WTC11 (cell line): ENCODE measurements at regions not wholly inside any gene's neighbourhood (a gene's known extent, or its start where the extent isn't known, plus 50 kb on each side); places are given as distances from the start of the nearest gene placed in this dataset.

Experiments
- ATAC-seq: fragments of 200-7000 bp; cut with Tn5 transposase; 2 replicates; pipeline ENCODE4 v1.10.0; 2021; ENCODE audit warnings: mild to moderate bottlenecking, moderate library complexity
- CTCF ChIA-PET: fragments of 300-600 bp; sonication (Branson Sonifier 250); formaldehyde crosslinking; loops from one replicate; lab custom pipeline; 2021; ENCODE audit warnings: antibody characterized with exemption; lab: Charles Lee
- POLR2A ChIA-PET: fragments of 350-600 bp; sonication (Branson Sonifier 250); formaldehyde crosslinking; loops from one replicate; lab custom pipeline; 2021; ENCODE audit warnings: antibody characterized with exemption; lab: Charles Lee
- DNase-seq: peaks from one replicate; pipeline ENCODE4 v3.0.0; 2021; ENCODE audit warnings: low spot score
- H3K27ac Mint-ChIP-seq: 2 replicates; pipeline ENCODE4 v1.8.0; 2021; ENCODE audit warnings: mixed read lengths
- H3K27me3 Mint-ChIP-seq: 2 replicates; pipeline ENCODE4 v1.8.0; 2021; ENCODE audit warnings: low read depth, mild to moderate bottlenecking, moderate library complexity, mixed read lengths
- H3K36me3 Mint-ChIP-seq: 2 replicates; pipeline ENCODE4 v1.8.0; 2021; ENCODE audit warnings: mixed read lengths
- H3K4me1 Mint-ChIP-seq: 2 replicates; pipeline ENCODE4 v1.8.0; 2022; ENCODE audit warnings: mixed read lengths
- H3K4me3 Mint-ChIP-seq: 2 replicates; pipeline ENCODE4 v1.8.0; 2021; ENCODE audit warnings: mild to moderate bottlenecking, moderate library complexity, mixed read lengths
- H3K9me3 Mint-ChIP-seq: 2 replicates; pipeline ENCODE4 v1.8.0; 2021; ENCODE audit warnings: mixed read lengths
- CBFB ChIP-seq: sonication (generic); formaldehyde crosslinking; IDR thresholded peaks from 2 replicates; pipeline ENCODE4 v1.8.1; 2022; ENCODE audit warnings: mild to moderate bottlenecking, low read depth, missing genetic modification reagents
- ELF4 ChIP-seq: sonication (generic); formaldehyde crosslinking; IDR thresholded peaks from 2 replicates; pipeline ENCODE4 v1.8.1; 2022; ENCODE audit warnings: low read depth, mild to moderate bottlenecking, moderate library complexity, missing genetic modification reagents
- FOXJ3 ChIP-seq: sonication (generic); formaldehyde crosslinking; IDR thresholded peaks from 2 replicates; pipeline ENCODE4 v1.9.0; 2021; ENCODE audit warnings: missing genetic modification reagents, mild to moderate bottlenecking, borderline replicate concordance
- GRHL2 ChIP-seq: fragments of 250-450 bp; sonication (Bioruptor Pico); IDR thresholded peaks from 2 replicates; pipeline ENCODE4 v1.8.0; 2022; ENCODE audit warnings: mild to moderate bottlenecking, moderate library complexity; ENCODE audit not compliant: insufficient replicate concordance, severe bottlenecking
- GTF2I ChIP-seq: fragments of 250-450 bp; sonication (Bioruptor Pico); conservative IDR thresholded peaks from 2 replicates; pipeline ENCODE4 v1.4.0; 2021; ENCODE audit warnings: mild to moderate bottlenecking
- HMGA2 ChIP-seq: fragments of 250-450 bp; sonication (Bioruptor Pico); IDR thresholded peaks from 2 replicates; pipeline ENCODE4 v1.4.0; 2021; ENCODE audit warnings: mild to moderate bottlenecking, moderate library complexity
- OVOL2 ChIP-seq: fragments of 250-450 bp; sonication (Bioruptor Pico); IDR thresholded peaks from 2 replicates; pipeline ENCODE4 v1.9.0; 2021; ENCODE audit warnings: mild to moderate bottlenecking, borderline replicate concordance
- RORB ChIP-seq: fragments of 250-450 bp; sonication (Bioruptor Pico); IDR thresholded peaks from 2 replicates; pipeline ENCODE4 v1.9.0; 2021; ENCODE audit warnings: mild to moderate bottlenecking
- SMAD4 ChIP-seq: sonication (generic); formaldehyde crosslinking; IDR thresholded peaks from 2 replicates; pipeline ENCODE4 v1.8.0; 2022; ENCODE audit warnings: mild to moderate bottlenecking, missing genetic modification reagents
- SP1 ChIP-seq: sonication (generic); formaldehyde crosslinking; conservative IDR thresholded peaks from 2 replicates; pipeline ENCODE4 v1.8.1; 2022; ENCODE audit warnings: missing genetic modification reagents
- ZNF317 ChIP-seq: sonication (generic); formaldehyde crosslinking; IDR thresholded peaks from 2 replicates; pipeline ENCODE4 v1.8.1; 2023; ENCODE audit warnings: low read depth, mild to moderate bottlenecking, moderate library complexity, missing genetic modification reagents, borderline replicate concordance
- ZNF416 ChIP-seq: fragments of 250-450 bp; sonication (Bioruptor Pico); IDR thresholded peaks from 2 replicates; pipeline ENCODE4 v1.9.0; 2021; ENCODE audit warnings: mild to moderate bottlenecking, inconsistent platforms
- ZNF671 ChIP-seq: fragments of 250-450 bp; sonication (Bioruptor Pico); IDR thresholded peaks from 2 replicates; pipeline ENCODE4 v1.8.0; 2021; ENCODE audit warnings: mild to moderate bottlenecking
- TF ChIP-seq, protein P1 (sequence below): sonication (generic); formaldehyde crosslinking; IDR thresholded peaks from 2 replicates; pipeline ENCODE4 v1.8.1; 2023; ENCODE audit warnings: mild to moderate bottlenecking, missing genetic modification reagents
- TF ChIP-seq, protein P2 (sequence below): sonication (generic); formaldehyde crosslinking; IDR thresholded peaks from 2 replicates; pipeline ENCODE4 v1.8.1; 2022; ENCODE audit warnings: low read depth, missing genetic modification reagents, borderline replicate concordance
- TF ChIP-seq, protein P3 (sequence below): fragments of 200-600 bp; IDR thresholded peaks from 2 replicates; pipeline ENCODE4 v1.8.0; 2022; ENCODE audit warnings: antibody characterized with exemption
- TF ChIP-seq, protein P4 (sequence below): sonication (generic); formaldehyde crosslinking; IDR thresholded peaks from 2 replicates; pipeline ENCODE4 v1.8.0; 2022; ENCODE audit warnings: mild to moderate bottlenecking, missing genetic modification reagents
- TF ChIP-seq, protein P5 (sequence below): sonication (generic); formaldehyde crosslinking; IDR thresholded peaks from 2 replicates; pipeline ENCODE4 v1.8.0; 2022; ENCODE audit warnings: mild to moderate bottlenecking, missing genetic modification reagents
- TF ChIP-seq, protein P6 (sequence below): sonication (generic); formaldehyde crosslinking; IDR thresholded peaks from 2 replicates; pipeline ENCODE4 v1.8.0; 2023; ENCODE audit warnings: missing genetic modification reagents
- TF ChIP-seq, protein P7 (sequence below): fragments of 250-450 bp; sonication (Bioruptor Pico); IDR thresholded peaks from 2 replicates; pipeline ENCODE4 v1.9.0; 2021; ENCODE audit warnings: mild to moderate bottlenecking, borderline replicate concordance

DNA sequence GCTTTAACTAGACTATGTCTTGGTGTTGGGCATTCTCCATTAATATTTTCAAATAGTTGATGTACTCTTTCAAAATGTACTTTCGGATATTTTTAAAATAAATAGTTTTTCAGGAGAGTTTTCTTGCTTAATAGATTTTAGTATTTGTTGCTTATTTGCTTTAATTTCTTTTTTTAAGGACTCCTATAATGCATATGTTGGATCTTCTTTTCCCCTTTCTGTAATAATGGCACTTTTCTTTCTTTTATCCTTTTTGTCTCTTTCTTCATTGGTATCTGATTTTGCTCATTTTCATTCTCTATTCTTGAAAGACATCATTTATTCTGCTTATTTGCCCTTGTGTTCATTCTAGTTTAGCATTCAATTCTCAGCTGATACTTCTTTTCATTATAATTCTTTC lies 791.6 kb downstream of the GALR1 start (continued):
- TF ChIP-seq, protein P1, sequence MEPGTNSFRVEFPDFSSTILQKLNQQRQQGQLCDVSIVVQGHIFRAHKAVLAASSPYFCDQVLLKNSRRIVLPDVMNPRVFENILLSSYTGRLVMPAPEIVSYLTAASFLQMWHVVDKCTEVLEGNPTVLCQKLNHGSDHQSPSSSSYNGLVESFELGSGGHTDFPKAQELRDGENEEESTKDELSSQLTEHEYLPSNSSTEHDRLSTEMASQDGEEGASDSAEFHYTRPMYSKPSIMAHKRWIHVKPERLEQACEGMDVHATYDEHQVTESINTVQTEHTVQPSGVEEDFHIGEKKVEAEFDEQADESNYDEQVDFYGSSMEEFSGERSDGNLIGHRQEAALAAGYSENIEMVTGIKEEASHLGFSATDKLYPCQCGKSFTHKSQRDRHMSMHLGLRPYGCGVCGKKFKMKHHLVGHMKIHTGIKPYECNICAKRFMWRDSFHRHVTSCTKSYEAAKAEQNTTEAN = no peak

DNA sequence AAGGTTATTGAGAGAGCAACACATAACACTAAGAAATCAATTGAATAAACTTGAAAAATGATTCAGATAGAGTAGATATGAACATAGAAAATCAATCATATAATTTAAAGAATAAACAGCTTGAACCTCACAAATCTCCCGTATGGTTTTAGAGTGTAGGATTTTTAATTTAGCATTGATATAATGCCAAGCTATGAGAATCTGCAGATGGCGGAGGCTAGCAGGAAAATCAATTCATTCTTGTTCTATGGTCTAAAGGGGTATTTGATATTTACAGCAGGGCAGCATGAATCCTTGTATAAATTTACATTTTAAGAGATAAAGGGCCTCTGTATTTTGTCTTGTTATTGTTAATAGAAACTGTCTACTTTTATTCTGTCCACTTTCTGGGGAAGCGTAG lies 797.0 kb downstream of the GALR1 start:
- Mint-ChIP-seq H3K36me3 (peaks cover 30% of the 10 kb centered on the region), H3K4me1 (0 out of 2 replicates have a peak, but pooled peaks cover 5% of the 10 kb centered on the region), H3K4me3 (no peak overlapping the region), H3K9me3 (peaks cover 57% of the 10 kb centered on the region), H3K27ac (no peak overlapping the region), H3K27me3 (no peaks in the 10 kb centered on the region; the same call in 1 of the 2 replicates)
- DNase-seq (no peak), ATAC-seq (no peak)
- TF ChIP-seq FOXJ3 (CRISPR knock-in tag) (no peak), GRHL2 (no peak), HMGA2 (CRISPR knock-in tag) (no peak), ZNF671 (CRISPR knock-in tag) (no peak), SP1 (CRISPR knock-in tag) (no peak), ZNF317 (no peak), SMAD4 (CRISPR knock-in tag) (no peak), CBFB (CRISPR knock-in tag) (no peak)
- TF ChIP-seq, protein P2, sequence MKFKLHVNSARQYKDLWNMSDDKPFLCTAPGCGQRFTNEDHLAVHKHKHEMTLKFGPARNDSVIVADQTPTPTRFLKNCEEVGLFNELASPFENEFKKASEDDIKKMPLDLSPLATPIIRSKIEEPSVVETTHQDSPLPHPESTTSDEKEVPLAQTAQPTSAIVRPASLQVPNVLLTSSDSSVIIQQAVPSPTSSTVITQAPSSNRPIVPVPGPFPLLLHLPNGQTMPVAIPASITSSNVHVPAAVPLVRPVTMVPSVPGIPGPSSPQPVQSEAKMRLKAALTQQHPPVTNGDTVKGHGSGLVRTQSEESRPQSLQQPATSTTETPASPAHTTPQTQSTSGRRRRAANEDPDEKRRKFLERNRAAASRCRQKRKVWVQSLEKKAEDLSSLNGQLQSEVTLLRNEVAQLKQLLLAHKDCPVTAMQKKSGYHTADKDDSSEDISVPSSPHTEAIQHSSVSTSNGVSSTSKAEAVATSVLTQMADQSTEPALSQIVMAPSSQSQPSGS (CRISPR knock-in tag) = no peak
- TF ChIP-seq, protein P3, sequence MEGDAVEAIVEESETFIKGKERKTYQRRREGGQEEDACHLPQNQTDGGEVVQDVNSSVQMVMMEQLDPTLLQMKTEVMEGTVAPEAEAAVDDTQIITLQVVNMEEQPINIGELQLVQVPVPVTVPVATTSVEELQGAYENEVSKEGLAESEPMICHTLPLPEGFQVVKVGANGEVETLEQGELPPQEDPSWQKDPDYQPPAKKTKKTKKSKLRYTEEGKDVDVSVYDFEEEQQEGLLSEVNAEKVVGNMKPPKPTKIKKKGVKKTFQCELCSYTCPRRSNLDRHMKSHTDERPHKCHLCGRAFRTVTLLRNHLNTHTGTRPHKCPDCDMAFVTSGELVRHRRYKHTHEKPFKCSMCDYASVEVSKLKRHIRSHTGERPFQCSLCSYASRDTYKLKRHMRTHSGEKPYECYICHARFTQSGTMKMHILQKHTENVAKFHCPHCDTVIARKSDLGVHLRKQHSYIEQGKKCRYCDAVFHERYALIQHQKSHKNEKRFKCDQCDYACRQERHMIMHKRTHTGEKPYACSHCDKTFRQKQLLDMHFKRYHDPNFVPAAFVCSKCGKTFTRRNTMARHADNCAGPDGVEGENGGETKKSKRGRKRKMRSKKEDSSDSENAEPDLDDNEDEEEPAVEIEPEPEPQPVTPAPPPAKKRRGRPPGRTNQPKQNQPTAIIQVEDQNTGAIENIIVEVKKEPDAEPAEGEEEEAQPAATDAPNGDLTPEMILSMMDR = no peak
- TF ChIP-seq, protein P4, sequence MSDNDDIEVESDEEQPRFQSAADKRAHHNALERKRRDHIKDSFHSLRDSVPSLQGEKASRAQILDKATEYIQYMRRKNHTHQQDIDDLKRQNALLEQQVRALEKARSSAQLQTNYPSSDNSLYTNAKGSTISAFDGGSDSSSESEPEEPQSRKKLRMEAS = no peak
- CTCF ChIA-PET = no interaction called here
- POLR2A ChIA-PET = no interaction called here

DNA sequence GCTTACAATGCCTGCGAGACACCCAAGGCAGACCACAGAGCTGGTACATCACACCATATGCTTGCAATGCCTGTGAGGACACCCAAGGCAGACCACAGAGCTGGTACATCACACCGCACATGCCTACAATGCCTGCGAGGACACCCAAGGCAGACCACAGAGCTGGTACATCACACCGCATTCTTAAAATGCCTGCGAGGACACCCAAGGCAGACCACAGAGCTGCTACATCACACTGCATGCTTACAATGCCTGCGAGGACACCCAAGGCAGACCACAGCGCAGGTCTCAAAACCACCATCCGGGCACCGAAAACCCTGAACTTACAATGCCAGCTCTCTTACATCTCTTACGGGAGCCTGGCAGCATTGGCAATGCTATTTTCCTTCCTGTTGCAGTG lies 799.6 kb downstream of the GALR1 start:
- no peak for DNase-seq
- H3K9me3 Mint-ChIP-seq = peaks cover 44% of the 10 kb centered on the region
- H3K4me3 Mint-ChIP-seq = no peak overlapping the region
- ChIA-PET POLR2A (no interaction called here), CTCF (no interaction called here)
- peaks cover 20% of the 10 kb centered on the region for H3K36me3 Mint-ChIP-seq
- H3K27me3 Mint-ChIP-seq = no peaks in the 10 kb centered on the region; the same call in 1 of the 2 replicates
- no peak overlapping the region for H3K27ac Mint-ChIP-seq
- peaks cover 2% of the 10 kb centered on the region; the same call in 1 of the 2 replicates for H3K4me1 Mint-ChIP-seq
- ATAC-seq = no peak
- TF ChIP-seq, protein P4 = no peak
- TF ChIP-seq, protein P5, sequence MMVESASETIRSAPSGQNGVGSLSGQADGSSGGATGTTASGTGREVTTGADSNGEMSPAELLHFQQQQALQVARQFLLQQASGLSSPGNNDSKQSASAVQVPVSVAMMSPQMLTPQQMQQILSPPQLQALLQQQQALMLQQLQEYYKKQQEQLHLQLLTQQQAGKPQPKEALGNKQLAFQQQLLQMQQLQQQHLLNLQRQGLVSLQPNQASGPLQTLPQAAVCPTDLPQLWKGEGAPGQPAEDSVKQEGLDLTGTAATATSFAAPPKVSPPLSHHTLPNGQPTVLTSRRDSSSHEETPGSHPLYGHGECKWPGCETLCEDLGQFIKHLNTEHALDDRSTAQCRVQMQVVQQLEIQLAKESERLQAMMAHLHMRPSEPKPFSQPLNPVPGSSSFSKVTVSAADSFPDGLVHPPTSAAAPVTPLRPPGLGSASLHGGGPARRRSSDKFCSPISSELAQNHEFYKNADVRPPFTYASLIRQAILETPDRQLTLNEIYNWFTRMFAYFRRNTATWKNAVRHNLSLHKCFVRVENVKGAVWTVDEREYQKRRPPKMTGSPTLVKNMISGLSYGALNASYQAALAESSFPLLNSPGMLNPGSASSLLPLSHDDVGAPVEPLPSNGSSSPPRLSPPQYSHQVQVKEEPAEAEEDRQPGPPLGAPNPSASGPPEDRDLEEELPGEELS (CRISPR knock-in tag) = no peak
- TF ChIP-seq OVOL2 (CRISPR knock-in tag) (no peak), GTF2I (CRISPR knock-in tag) (no peak), ZNF416 (no peak), RORB (CRISPR knock-in tag) (no peak), ELF4 (no peak)
- TF ChIP-seq, protein P6, sequence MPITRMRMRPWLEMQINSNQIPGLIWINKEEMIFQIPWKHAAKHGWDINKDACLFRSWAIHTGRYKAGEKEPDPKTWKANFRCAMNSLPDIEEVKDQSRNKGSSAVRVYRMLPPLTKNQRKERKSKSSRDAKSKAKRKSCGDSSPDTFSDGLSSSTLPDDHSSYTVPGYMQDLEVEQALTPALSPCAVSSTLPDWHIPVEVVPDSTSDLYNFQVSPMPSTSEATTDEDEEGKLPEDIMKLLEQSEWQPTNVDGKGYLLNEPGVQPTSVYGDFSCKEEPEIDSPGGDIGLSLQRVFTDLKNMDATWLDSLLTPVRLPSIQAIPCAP = no peak
- TF ChIP-seq, protein P7, sequence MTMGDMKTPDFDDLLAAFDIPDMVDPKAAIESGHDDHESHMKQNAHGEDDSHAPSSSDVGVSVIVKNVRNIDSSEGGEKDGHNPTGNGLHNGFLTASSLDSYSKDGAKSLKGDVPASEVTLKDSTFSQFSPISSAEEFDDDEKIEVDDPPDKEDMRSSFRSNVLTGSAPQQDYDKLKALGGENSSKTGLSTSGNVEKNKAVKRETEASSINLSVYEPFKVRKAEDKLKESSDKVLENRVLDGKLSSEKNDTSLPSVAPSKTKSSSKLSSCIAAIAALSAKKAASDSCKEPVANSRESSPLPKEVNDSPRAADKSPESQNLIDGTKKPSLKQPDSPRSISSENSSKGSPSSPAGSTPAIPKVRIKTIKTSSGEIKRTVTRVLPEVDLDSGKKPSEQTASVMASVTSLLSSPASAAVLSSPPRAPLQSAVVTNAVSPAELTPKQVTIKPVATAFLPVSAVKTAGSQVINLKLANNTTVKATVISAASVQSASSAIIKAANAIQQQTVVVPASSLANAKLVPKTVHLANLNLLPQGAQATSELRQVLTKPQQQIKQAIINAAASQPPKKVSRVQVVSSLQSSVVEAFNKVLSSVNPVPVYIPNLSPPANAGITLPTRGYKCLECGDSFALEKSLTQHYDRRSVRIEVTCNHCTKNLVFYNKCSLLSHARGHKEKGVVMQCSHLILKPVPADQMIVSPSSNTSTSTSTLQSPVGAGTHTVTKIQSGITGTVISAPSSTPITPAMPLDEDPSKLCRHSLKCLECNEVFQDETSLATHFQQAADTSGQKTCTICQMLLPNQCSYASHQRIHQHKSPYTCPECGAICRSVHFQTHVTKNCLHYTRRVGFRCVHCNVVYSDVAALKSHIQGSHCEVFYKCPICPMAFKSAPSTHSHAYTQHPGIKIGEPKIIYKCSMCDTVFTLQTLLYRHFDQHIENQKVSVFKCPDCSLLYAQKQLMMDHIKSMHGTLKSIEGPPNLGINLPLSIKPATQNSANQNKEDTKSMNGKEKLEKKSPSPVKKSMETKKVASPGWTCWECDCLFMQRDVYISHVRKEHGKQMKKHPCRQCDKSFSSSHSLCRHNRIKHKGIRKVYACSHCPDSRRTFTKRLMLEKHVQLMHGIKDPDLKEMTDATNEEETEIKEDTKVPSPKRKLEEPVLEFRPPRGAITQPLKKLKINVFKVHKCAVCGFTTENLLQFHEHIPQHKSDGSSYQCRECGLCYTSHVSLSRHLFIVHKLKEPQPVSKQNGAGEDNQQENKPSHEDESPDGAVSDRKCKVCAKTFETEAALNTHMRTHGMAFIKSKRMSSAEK = no peak
